ENCODE measurements at regions not wholly inside any gene's neighbourhood (a gene's known extent, or its start where the extent isn't known, plus 50 kb on each side); places are given as distances from the start of the nearest gene placed in this dataset.

DNA sequence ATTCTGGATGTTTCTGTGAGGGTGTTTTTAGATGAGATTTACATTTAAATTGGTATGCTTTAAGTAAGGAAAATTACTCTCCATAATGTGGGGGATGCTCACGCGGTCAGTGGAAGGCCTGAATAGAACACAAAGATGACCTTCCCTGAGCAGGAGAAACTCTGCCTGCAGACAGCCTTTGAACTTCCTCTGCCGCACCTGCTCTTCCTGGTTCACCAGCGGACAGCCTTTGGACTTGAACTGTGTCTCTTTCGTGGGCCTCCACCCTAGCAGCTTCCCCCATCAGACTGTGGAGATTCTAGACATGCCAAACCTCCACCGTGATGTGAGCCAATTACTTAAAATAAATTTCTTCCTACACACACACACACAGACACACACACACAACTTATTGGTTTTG lies 210.7 kb downstream of the EFCAB11 start:
- Histone ChIP-seq H3K9me3 (ENCODE audit: control insufficient read depth, insufficient read depth, low read length) (peaks cover 8% of the 10 kb centered on the region), H3K4me3 (ENCODE audit: low read depth, low read length) (no peak overlapping the region), H3K27ac (ENCODE audit: low read depth, low read length) (no peak overlapping the region), H3K27me3 (ENCODE audit: control insufficient read depth, insufficient read depth, low read length) (no peaks in the 10 kb centered on the region)
- TF ChIP-seq, protein P1, sequence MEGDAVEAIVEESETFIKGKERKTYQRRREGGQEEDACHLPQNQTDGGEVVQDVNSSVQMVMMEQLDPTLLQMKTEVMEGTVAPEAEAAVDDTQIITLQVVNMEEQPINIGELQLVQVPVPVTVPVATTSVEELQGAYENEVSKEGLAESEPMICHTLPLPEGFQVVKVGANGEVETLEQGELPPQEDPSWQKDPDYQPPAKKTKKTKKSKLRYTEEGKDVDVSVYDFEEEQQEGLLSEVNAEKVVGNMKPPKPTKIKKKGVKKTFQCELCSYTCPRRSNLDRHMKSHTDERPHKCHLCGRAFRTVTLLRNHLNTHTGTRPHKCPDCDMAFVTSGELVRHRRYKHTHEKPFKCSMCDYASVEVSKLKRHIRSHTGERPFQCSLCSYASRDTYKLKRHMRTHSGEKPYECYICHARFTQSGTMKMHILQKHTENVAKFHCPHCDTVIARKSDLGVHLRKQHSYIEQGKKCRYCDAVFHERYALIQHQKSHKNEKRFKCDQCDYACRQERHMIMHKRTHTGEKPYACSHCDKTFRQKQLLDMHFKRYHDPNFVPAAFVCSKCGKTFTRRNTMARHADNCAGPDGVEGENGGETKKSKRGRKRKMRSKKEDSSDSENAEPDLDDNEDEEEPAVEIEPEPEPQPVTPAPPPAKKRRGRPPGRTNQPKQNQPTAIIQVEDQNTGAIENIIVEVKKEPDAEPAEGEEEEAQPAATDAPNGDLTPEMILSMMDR (IDR thresholded peaks at IDR 0.05; ENCODE audit: low read depth, low read length) = no peak
- ChIA-PET POLR2A (no interaction called here), CTCF (no interaction called here)
- no peak for DNase-seq (ENCODE audit: low read depth, low spot score)

DNA sequence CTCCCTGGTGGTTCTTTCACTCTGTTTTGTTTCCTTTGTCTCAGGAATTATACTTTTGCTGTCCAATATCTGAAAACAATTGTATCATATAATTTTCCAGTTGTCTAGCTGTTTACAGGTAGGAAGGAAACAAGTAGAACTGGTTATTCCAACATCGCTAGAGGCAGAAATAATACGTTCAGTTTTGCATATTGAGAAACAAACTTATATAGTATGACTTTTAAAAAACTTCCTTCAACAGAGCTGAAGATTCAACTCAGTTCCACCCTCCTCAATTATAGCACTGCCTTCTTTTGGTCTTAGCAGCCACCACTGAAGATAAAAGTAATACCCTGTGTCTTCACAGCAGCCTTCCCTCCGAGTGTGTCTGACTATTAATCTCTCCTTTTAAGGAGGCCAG lies 214.3 kb downstream of the EFCAB11 start:
- ChIA-PET POLR2A (no interaction called here), CTCF (no interaction called here)
- TF ChIP-seq, protein P1 (IDR thresholded peaks at IDR 0.05; ENCODE audit: low read depth, low read length) = no peak
- DNase-seq (ENCODE audit: low read depth, low spot score) = no peak
- no peaks in the 10 kb centered on the region for H3K27me3 ChIP-seq (ENCODE audit: control insufficient read depth, insufficient read depth, low read length)
- H3K9me3 ChIP-seq (ENCODE audit: control insufficient read depth, insufficient read depth, low read length) = peaks cover 10% of the 10 kb centered on the region
- H3K4me3 ChIP-seq (ENCODE audit: low read depth, low read length) = no peak overlapping the region
- no peak overlapping the region for H3K27ac ChIP-seq (ENCODE audit: low read depth, low read length)

DNA sequence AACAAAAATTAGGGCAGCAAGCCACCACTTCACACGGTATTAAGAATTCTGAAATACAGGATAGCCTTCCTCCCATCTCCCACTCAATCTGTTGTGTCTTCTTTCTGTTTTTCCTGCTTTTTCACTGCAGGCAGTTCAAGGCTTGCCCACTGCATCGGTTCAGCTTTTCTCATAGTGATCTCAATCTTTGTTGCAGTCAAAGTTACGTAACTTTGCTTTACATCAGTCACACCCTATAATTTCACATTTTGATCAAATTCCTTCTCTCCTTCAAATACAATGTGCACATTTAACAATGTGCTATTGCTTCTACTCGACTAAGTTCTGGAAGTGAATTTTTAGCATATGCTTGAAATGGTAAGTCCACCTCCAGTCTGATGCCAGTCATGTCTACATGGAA lies 217.6 kb downstream of the EFCAB11 start:
- CTCF ChIA-PET = no interaction called here
- Histone ChIP-seq H3K9me3 (ENCODE audit: control insufficient read depth, insufficient read depth, low read length) (peaks cover 4% of the 10 kb centered on the region; the same call in 1 of the 2 replicates), H3K27me3 (ENCODE audit: control insufficient read depth, insufficient read depth, low read length) (no peaks in the 10 kb centered on the region), H3K4me3 (ENCODE audit: low read depth, low read length) (no peak overlapping the region), H3K27ac (ENCODE audit: low read depth, low read length) (no peak overlapping the region)
- TF ChIP-seq, protein P1 (IDR thresholded peaks at IDR 0.05; ENCODE audit: low read depth, low read length) = no peak
- POLR2A ChIA-PET = no interaction called here
- no peak for DNase-seq (ENCODE audit: low read depth, low spot score)

DNA sequence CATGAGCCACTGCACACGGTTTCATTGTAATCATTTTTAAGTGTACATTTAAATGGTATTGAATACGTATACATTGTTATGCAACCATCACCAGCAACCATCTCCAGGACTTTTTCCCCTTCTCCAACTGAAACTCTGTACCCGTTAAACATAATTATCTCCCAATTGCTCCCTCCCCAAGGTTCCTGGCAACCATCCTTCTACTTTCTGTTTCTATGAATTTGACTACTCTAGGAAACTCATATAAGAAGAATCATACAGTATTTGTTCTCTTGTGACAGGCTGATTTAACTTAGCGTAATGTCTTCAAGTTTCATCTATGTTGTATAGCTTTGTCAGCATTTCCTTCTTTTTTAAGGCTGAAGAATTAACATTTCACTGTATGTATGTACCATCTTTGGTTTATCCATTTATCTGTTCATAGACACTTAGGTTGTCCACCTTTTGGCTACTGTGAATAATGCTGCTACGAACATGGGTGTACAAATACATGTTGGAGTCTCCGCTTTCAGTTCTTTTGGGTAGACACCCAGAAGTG lies 223.1 kb downstream of the EFCAB11 start:
- TF ChIP-seq, protein P1 (IDR thresholded peaks at IDR 0.05; ENCODE audit: low read depth, low read length) = no peak
- Histone ChIP-seq H3K9me3 (ENCODE audit: control insufficient read depth, insufficient read depth, low read length) (no peaks in the 10 kb centered on the region), H3K4me3 (ENCODE audit: low read depth, low read length) (no peak overlapping the region), H3K27me3 (ENCODE audit: control insufficient read depth, insufficient read depth, low read length) (no peaks in the 10 kb centered on the region), H3K27ac (ENCODE audit: low read depth, low read length) (no peak overlapping the region)
- DNase-seq (ENCODE audit: low read depth, low spot score) = no peak
- POLR2A ChIA-PET = no interaction called here
- CTCF ChIA-PET = no interaction called here

DNA sequence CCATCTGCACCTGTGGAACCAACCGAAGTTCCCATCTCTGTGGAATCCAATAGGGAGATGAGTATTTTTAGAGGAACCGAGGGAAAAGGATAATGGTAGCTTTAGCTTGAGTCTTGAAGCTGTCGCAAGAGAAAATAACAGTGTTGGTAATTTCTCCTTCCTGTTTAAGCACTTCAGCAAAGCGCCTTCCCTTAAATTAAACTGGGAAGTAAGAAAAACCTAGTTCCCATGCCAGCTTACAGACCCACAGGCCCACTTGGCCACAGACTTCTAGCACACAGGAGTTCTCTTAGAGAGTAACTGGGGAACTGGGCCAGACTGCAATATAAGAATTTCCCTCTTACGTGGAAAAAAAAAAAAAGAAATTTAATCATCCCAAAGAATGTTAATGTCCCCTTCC lies 223.8 kb downstream of the EFCAB11 start:
- ChIA-PET CTCF (no interaction called here), POLR2A (interaction anchor here (0.7 kb wide), 1 partner anchor 1050 kb away, joined by 7 read pairs; no protein-coding TSS in a partner anchor)
- DNase-seq (ENCODE audit: low read depth, low spot score) = no peak

More for the DNA sequence above, 223.8 kb downstream of the EFCAB11 start:
- H3K9me3 ChIP-seq (ENCODE audit: control insufficient read depth, insufficient read depth, low read length) = no peaks in the 10 kb centered on the region
- no peaks in the 10 kb centered on the region for H3K27me3 ChIP-seq (ENCODE audit: control insufficient read depth, insufficient read depth, low read length)
- TF ChIP-seq, protein P1 (IDR thresholded peaks at IDR 0.05; ENCODE audit: low read depth, low read length) = no peak
- H3K4me3 ChIP-seq (ENCODE audit: low read depth, low read length) = no peak overlapping the region
- no peak overlapping the region for H3K27ac ChIP-seq (ENCODE audit: low read depth, low read length)

Data from AG04450 (cell line).